IPS-18a (cell line): ENCODE measurements at regions not wholly inside any gene's neighbourhood (a gene's known extent, or its start where the extent isn't known, plus 50 kb on each side); places are given as distances from the start of the nearest gene placed in this dataset.

Experiments used
- H3K27ac ChIP-seq: one replicate; pipeline ENCODE4 v1.5.1; 2013; ENCODE audit warnings: low read length
- H3K27me3 ChIP-seq: one replicate; pipeline ENCODE4 v1.6.1; 2013; ENCODE audit warnings: mild to moderate bottlenecking, low read length; ENCODE audit not compliant: control insufficient read depth, insufficient read depth
- H3K36me3 ChIP-seq: one replicate; pipeline ENCODE4 v1.6.1; 2013; ENCODE audit warnings: low read depth, low read length; ENCODE audit not compliant: control insufficient read depth
- H3K4me1 ChIP-seq: one replicate; pipeline ENCODE4 v1.6.1; 2013; ENCODE audit warnings: low read depth, low read length; ENCODE audit not compliant: control insufficient read depth
- H3K4me3 ChIP-seq: one replicate; pipeline ENCODE4 v1.5.1; 2013; ENCODE audit warnings: low read length
- H3K9ac ChIP-seq: one replicate; pipeline ENCODE4 v1.6.1; 2013; ENCODE audit warnings: mild to moderate bottlenecking, low read length, moderate library complexity
- H3K9me3 ChIP-seq: one replicate; pipeline ENCODE4 v1.6.1; 2013; ENCODE audit warnings: low read depth, low read length; ENCODE audit not compliant: control insufficient read depth

- no peak overlapping the region for H3K27ac ChIP-seq
- no peak overlapping the region for H3K9ac ChIP-seq
- H3K9me3 ChIP-seq, result no peaks in the 10 kb centered on the region
- H3K27me3 ChIP-seq, result no peaks in the 10 kb centered on the region
- no peak overlapping the region for H3K4me3 ChIP-seq
- no peaks in the 10 kb centered on the region for H3K36me3 ChIP-seq
- H3K4me1 ChIP-seq, result no peaks in the 10 kb centered on the region
Observed at GRCh38 chr10:58001159-58001558, 266.5 kb downstream of the IPMK start.

- no peaks in the 10 kb centered on the region for H3K36me3 ChIP-seq
Observed at GRCh38 chr10:57996536-57996935, 271.2 kb downstream of the IPMK start.

GRCh38 chr10:57993302-57993701 lies 274.4 kb downstream of the IPMK start:
- no peak overlapping the region for H3K4me3 ChIP-seq
- no peaks in the 10 kb centered on the region for H3K4me1 ChIP-seq
- H3K9ac ChIP-seq, result no peak overlapping the region
- H3K9me3 ChIP-seq, result no peaks in the 10 kb centered on the region
- no peaks in the 10 kb centered on the region for H3K27me3 ChIP-seq
- H3K36me3 ChIP-seq, result no peaks in the 10 kb centered on the region
- H3K27ac ChIP-seq, result no peak overlapping the region

More at GRCh38 chr10:57996536-57996935, 271.2 kb downstream of the IPMK start:
- Histone ChIP-seq H3K4me1 (no peaks in the 10 kb centered on the region), H3K27me3 (no peaks in the 10 kb centered on the region), H3K4me3 (no peak overlapping the region), H3K9me3 (no peaks in the 10 kb centered on the region), H3K27ac (no peak overlapping the region), H3K9ac (no peak overlapping the region)

GRCh38 chr10:57992321-57993077 lies 275.2 kb downstream of the IPMK start:
- no peaks in the 10 kb centered on the region for H3K9me3 ChIP-seq
- H3K36me3 ChIP-seq, result no peaks in the 10 kb centered on the region
- H3K4me1 ChIP-seq, result no peaks in the 10 kb centered on the region
- H3K4me3 ChIP-seq, result no peak overlapping the region
- H3K27ac ChIP-seq, result no peak overlapping the region
- no peaks in the 10 kb centered on the region for H3K27me3 ChIP-seq
- no peak overlapping the region for H3K9ac ChIP-seq

GRCh38 chr10:57988964-57989363 lies 278.7 kb downstream of the IPMK start:
- no peak overlapping the region for H3K4me3 ChIP-seq
- H3K27me3 ChIP-seq, result no peaks in the 10 kb centered on the region
- H3K36me3 ChIP-seq, result no peaks in the 10 kb centered on the region
- H3K9ac ChIP-seq, result no peak overlapping the region
- no peaks in the 10 kb centered on the region for H3K9me3 ChIP-seq
- H3K4me1 ChIP-seq, result no peaks in the 10 kb centered on the region
- H3K27ac ChIP-seq, result no peak overlapping the region

- Histone ChIP-seq H3K36me3 (no peaks in the 10 kb centered on the region), H3K4me3 (no peak overlapping the region), H3K27me3 (no peaks in the 10 kb centered on the region), H3K27ac (no peak overlapping the region), H3K9ac (no peak overlapping the region), H3K9me3 (no peaks in the 10 kb centered on the region), H3K4me1 (no peaks in the 10 kb centered on the region)
Observed at GRCh38 chr10:57987055-57987721, 280.5 kb downstream of the IPMK start.

- H3K36me3 ChIP-seq, result no peaks in the 10 kb centered on the region
- H3K9me3 ChIP-seq, result no peaks in the 10 kb centered on the region
- no peak overlapping the region for H3K9ac ChIP-seq
- no peaks in the 10 kb centered on the region for H3K27me3 ChIP-seq
- no peaks in the 10 kb centered on the region for H3K4me1 ChIP-seq
- H3K27ac ChIP-seq, result no peak overlapping the region
- no peak overlapping the region for H3K4me3 ChIP-seq
Observed at GRCh38 chr10:57986422-57986821, 281.3 kb downstream of the IPMK start.

GRCh38 chr10:57983281-57983791 lies 284.4 kb downstream of the IPMK start:
- no peaks in the 10 kb centered on the region for H3K4me1 ChIP-seq

GRCh38 chr10:57982091-57982490 lies 285.6 kb downstream of the IPMK start:
- no peaks in the 10 kb centered on the region for H3K4me1 ChIP-seq
- no peak overlapping the region for H3K27ac ChIP-seq

More at GRCh38 chr10:57983281-57983791, 284.4 kb downstream of the IPMK start:
- no peak overlapping the region for H3K27ac ChIP-seq
- H3K4me3 ChIP-seq, result no peak overlapping the region
- no peaks in the 10 kb centered on the region for H3K27me3 ChIP-seq
- no peaks in the 10 kb centered on the region for H3K9me3 ChIP-seq
- no peaks in the 10 kb centered on the region for H3K36me3 ChIP-seq
- H3K9ac ChIP-seq, result no peak overlapping the region

GRCh38 chr10:57979956-57980355 lies 287.7 kb downstream of the IPMK start:
- H3K4me3 ChIP-seq, result no peak overlapping the region
- H3K27ac ChIP-seq, result no peak overlapping the region
- H3K27me3 ChIP-seq, result no peaks in the 10 kb centered on the region
- H3K4me1 ChIP-seq, result no peaks in the 10 kb centered on the region
- no peaks in the 10 kb centered on the region for H3K36me3 ChIP-seq
- no peak overlapping the region for H3K9ac ChIP-seq
- no peaks in the 10 kb centered on the region for H3K9me3 ChIP-seq

More at GRCh38 chr10:57982091-57982490, 285.6 kb downstream of the IPMK start:
- no peaks in the 10 kb centered on the region for H3K36me3 ChIP-seq
- no peak overlapping the region for H3K9ac ChIP-seq
- no peaks in the 10 kb centered on the region for H3K27me3 ChIP-seq
- no peak overlapping the region for H3K4me3 ChIP-seq
- no peaks in the 10 kb centered on the region for H3K9me3 ChIP-seq

- H3K4me3 ChIP-seq, result no peak overlapping the region
Observed at GRCh38 chr10:57979491-57979890, 288.2 kb downstream of the IPMK start.

More at GRCh38 chr10:57979491-57979890, 288.2 kb downstream of the IPMK start:
- H3K27me3 ChIP-seq, result no peaks in the 10 kb centered on the region
- H3K27ac ChIP-seq, result no peak overlapping the region
- no peak overlapping the region for H3K9ac ChIP-seq
- H3K4me1 ChIP-seq, result no peaks in the 10 kb centered on the region
- no peaks in the 10 kb centered on the region for H3K9me3 ChIP-seq
- no peaks in the 10 kb centered on the region for H3K36me3 ChIP-seq
